Fibroblast of mammary gland (primary cell): ENCODE measurements at regions not wholly inside any gene's neighbourhood (a gene's known extent, or its start where the extent isn't known, plus 50 kb on each side); places are given as distances from the start of the nearest gene placed in this dataset.
"Not testable (repeated sequence)": the region's sequence is repeated elsewhere in the genome, so short reads cannot be mapped to it uniquely, and the experiment has no call there.

Experiments
- DNase-seq: peaks from one replicate; pipeline ENCODE4 v3.0.0-alpha.2; 2010; ENCODE audit warnings: low read depth
- H3K4me3 ChIP-seq: 2 replicates; pipeline ENCODE4 v1.5.1; 2011; ENCODE audit warnings: low read depth, mild to moderate bottlenecking, low read length, moderate library complexity; ENCODE audit not compliant: control insufficient read depth
- TF ChIP-seq, protein P1 (sequence below): conservative IDR thresholded peaks from 2 replicates; pipeline ENCODE4 v1.5.1; 2011; ENCODE audit warnings: low read depth, low read length, inconsistent platforms; ENCODE audit not compliant: control insufficient read depth, insufficient read depth

DNA sequence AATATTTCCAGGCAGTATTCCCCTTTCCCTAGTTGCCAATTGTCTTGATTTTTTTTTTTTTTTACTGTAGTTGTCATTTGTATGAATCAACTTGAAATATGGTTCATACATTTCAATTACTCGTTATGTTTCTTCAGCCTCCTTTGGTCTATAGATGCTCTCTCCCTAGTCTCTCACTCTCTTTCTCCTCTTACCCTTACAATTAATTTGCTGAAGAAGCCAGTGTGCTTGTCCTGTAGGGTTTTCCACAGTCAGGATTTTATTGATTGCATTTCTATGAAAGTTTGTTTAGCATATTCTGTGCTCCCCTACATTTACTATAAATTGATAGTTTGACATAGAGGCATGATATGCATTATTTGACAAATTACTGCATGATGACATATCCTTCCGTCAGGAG is 112.0 kb upstream of the PRKCQ start:
- TF ChIP-seq, protein P1, sequence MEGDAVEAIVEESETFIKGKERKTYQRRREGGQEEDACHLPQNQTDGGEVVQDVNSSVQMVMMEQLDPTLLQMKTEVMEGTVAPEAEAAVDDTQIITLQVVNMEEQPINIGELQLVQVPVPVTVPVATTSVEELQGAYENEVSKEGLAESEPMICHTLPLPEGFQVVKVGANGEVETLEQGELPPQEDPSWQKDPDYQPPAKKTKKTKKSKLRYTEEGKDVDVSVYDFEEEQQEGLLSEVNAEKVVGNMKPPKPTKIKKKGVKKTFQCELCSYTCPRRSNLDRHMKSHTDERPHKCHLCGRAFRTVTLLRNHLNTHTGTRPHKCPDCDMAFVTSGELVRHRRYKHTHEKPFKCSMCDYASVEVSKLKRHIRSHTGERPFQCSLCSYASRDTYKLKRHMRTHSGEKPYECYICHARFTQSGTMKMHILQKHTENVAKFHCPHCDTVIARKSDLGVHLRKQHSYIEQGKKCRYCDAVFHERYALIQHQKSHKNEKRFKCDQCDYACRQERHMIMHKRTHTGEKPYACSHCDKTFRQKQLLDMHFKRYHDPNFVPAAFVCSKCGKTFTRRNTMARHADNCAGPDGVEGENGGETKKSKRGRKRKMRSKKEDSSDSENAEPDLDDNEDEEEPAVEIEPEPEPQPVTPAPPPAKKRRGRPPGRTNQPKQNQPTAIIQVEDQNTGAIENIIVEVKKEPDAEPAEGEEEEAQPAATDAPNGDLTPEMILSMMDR = no peak
- no peak overlapping the region for H3K4me3 ChIP-seq
- DNase-seq = no peak

DNA sequence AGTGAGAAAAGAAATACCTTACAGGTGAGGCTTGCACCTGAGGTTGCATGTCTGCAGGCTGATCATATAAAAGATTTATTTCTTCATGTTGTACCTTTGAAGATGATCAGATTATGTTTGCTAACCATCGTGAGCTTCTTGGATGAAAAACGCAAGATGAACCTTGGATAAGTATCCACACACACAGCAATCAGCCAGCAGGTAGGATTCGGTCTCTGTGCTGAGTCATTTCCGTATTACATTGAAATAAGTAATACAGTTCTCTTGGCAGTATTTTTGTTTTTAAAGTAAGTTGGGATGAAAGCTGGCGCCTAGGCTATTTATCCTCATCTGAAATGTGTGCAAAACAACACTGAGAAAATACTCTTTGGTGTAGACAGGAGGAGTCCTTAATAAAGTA is 109.0 kb upstream of the PRKCQ start:
- TF ChIP-seq, protein P1 = no peak
- peak; percentile 7 for DNase-seq
- no peak overlapping the region for H3K4me3 ChIP-seq

DNA sequence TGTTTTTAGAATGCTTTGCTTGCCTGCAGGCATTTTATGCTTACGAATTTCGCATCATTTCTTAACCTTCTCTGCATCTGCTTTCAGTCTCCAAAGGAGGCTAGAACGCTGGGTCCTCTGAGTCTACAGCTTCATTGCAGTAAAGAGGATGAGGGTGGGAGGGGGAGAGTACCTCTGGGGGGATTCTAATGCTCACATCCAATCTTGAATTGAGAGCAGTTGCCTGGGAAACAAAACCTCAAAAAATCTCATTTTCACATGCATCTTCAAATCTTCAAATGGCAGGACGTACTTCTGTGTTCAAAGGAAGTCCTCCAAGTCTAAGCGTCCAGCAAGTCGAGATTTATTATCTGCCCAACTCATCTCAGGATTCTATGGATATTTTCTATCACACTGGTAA is 100.7 kb upstream of the PRKCQ start:
- TF ChIP-seq, protein P1 = no peak
- H3K4me3 ChIP-seq = no peak overlapping the region
- no peak for DNase-seq

DNA sequence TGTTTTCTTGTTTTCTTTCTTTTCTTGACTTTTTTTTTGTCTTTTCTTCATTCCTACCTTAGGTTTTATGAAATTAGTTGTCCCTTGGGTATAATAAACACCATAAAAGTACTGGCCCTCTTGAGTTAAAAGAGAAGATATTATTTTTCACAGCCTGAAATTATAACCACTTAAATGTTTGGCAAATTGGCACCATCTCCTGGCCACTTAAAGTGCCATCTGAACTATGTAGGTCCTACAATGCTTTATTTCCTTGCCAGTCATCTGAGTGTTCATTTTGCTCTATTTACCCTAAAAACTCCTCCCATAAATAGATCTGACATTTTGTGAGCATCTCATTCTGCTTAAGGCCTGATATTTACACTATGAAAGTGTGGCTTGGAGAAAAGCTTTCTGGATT is 98.9 kb upstream of the PRKCQ start:
- DNase-seq = no peak
- no peak overlapping the region for H3K4me3 ChIP-seq
- TF ChIP-seq, protein P1 = no peak

DNA sequence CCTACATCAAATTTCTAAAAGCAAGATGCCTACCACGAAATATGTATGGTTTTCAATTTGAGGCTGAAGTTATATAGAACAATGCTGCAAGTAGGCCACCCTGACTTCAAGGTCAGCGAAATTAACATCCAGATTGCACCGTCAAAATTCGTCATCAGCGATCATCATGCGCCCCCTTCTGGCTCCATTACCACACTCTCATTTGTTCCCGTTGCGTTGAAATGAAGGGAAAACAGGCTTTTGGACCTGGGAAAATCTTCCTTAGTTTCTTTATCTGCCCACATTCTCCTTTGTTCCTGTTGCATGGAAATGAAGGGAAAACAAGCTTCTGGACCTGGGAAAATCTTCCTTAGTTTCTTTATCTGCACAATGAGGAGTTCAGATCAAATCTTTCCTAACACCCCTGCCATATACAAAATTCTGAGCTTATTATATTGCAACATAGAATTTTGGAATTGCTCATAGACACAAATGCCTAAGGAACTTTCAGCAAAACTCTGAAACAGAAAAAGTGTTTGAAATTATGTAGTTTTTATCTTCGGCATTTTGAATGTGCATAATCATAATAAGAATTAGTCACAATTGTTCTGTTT is 98.2 kb upstream of the PRKCQ start:
- H3K4me3 ChIP-seq = no peak overlapping the region
- TF ChIP-seq, protein P1 = peak; percentile 76
- DNase-seq = peak; percentile 54

DNA sequence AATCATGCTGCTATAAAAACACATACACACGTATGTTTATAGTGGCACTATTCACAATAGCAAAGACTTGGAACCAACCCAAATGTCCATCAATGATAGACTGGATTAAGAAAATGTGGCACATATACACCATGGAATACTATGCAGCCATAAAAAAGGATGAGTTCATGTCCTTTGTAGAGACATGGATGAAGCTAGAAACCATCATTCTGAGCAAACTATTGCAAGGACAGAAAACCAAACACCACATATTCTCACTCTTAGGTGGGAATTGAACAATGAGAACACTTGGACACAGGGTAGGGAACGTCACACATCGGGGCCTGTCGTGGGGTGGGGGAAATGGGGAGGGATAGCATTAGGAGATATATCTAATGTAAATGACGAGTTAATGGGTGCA is 97.1 kb upstream of the PRKCQ start:
- not testable (repeated sequence) for H3K4me3 ChIP-seq, DNase-seq

DNA sequence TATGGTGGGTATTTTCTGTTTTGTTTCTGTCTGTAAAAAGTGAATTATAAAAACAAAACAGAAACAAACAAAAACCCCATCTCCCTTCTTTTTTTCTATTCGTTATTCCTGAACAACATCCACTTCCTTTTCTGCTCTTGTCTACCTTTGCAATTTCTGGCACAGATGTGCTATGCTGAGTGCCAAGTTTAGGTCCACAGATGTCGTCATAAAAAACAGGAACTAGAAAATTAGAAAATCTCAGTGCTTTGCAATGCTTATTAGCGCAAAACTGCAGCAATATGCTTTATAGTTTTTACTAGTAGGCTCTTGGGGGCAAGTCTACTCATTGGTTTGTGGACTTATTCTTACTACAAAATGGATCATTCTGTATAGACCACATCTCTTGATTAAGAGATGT is 94.2 kb upstream of the PRKCQ start:
- H3K4me3 ChIP-seq = no peak overlapping the region
- no peak for DNase-seq
- TF ChIP-seq, protein P1 = no peak

DNA sequence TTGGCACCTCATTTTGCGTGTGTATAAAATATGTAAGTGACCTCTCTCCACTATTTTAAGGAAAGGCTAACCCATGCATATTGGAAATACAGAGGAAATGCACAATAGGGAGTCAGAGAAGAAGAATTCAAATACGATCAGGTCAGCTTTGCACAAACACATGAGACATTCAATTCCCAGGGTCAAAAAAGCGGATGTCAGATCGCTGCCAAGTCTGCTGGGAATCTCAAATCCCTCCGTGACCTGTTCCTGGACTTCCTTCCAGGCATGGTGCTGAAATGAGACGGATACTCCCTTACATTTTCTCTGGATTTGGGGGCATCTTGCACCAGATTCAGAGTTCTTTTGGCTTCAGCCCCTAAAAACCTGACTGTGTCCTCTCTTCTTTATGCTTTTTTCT is 91.9 kb upstream of the PRKCQ start:
- no peak overlapping the region for H3K4me3 ChIP-seq
- DNase-seq = peak; percentile 19
- TF ChIP-seq, protein P1 = no peak
